DMS79 (cell line): ENCODE measurements at regions not wholly inside any gene's neighbourhood (a gene's known extent, or its start where the extent isn't known, plus 50 kb on each side); places are given as distances from the start of the nearest gene placed in this dataset.
A peak's percentile ranks its signal among the peaks of the same experiment; 100 is the strongest.

Experiments
- DNase-seq: peaks from one replicate; lab custom pipeline; 2025; lab: John Stamatoyannopoulos, UW

DNA sequence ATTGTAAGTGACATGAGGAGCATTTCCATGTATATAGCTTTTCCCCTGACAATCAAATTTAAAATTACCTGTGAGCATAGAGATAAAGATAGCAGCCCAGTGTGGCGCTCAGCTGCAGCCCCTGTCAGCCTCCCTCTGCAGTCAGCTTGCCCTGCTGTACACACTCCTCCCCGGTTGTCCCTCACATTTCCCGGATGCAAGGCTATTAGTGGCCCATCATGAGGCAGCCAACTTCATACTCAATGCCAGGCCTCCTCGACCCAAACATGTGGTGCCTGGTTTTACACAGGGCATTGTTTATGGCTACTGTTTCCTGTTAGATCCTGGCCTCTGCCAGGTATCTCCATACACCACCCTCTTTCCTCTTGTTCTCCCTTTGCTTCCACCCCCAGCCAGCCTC, 116.1 kb upstream of the SH3BP4 start:
- DNase-seq, result no peak

DNA sequence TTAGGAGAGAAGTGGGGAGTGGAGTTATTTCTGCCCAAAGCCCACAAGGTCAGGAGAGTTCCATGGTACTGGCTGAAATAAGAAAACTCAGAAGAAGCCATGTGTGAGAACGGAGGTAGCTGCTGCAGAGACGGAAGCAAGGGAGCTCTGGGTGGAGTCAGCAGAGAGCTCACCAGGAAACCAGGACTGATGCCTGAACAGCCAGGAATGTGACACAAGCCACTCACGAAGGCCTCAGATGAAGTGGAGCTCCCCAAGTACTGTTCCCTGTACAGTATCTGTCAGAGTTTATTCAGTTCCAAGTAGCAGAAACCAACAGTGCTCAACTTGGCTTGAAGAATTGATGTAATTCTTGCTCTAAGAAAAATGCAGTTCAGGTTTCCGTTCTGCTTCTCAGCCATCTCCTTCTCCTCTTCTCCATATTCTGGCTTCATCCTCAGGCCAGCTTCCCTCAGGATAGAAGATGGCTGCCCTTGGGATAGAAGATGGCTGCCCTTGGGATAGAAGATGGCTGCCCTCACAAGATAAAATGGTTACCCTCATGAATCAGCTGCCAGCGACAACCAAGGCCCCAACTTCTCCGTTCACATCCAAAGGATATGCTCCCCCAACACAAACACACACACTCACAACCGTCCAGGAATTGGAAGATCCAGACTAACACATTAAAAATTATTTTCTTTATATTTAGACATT, 117.4 kb upstream of the SH3BP4 start:
- DNase-seq, result no peak

DNA sequence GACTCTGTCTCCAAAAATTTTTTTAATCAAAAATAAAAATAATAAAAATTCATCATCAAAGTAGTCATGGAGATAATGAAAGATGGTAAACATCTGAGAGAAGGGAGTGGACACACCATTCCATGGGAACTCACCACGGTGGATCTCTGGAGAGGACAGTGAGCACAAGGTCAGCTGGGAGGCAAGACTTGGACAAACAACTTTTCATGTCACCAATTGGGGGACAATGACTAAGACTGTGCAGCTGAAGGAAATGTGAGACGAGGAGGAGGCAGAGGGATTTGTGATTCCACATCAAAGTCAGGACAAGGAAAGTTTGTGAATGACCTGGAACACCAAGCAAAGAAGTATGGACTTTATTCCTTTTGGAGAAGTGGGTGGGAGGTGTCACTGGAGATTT, 121.0 kb upstream of the SH3BP4 start:
- no peak for DNase-seq

DNA sequence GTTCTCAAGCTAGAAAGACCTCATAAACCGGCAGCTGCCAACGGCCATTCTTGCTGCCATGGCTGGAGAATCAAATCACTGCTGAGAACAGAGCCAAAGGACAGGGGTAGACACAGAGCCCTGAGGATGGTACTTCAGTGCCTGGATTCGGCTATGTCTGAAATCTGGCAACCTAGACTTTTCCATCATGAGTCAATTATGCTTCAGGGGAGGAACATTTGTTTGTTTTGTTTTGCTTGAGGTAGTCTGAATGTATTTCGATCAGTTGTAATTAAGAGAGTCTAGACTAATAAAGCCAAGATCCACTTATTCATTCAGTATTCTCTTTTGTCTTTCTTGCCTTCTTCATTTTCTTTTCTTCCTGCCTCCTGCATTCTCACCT, 122.8 kb upstream of the SH3BP4 start:
- peak; percentile 81 for DNase-seq

DNA sequence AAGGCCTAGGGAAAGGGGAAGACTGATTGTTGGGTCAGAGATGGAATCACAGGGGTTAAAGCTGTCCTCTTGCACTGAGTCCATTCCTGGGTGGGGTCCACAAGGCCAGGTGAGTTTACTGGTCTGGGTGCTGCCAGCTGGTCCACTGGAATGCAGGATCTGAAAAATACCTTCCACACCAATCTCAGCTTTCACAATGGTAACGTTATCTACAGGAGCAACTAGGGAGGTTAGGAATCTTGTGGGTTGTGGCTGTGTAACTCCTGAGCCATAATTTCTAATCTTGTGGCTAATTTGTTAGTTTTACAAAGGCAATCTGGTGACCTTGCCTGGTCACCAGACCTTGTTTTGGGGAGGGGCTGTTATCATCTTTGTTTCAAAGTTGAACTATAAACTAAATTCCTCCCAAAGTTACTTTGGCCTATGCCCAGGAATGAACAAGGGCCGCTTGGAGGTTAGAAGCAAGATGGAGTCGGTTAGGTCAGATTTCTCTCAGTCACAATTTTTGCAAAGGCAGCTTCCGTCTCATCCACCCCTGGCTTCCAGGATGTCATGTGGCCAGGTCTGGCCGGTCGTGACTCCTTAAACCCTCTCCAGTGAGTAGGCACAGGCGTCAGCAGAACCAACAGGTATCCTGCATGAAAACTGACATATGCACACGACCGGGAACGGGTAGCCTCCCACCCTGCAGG, 123.3 kb upstream of the SH3BP4 start:
- no peak for DNase-seq

DNA sequence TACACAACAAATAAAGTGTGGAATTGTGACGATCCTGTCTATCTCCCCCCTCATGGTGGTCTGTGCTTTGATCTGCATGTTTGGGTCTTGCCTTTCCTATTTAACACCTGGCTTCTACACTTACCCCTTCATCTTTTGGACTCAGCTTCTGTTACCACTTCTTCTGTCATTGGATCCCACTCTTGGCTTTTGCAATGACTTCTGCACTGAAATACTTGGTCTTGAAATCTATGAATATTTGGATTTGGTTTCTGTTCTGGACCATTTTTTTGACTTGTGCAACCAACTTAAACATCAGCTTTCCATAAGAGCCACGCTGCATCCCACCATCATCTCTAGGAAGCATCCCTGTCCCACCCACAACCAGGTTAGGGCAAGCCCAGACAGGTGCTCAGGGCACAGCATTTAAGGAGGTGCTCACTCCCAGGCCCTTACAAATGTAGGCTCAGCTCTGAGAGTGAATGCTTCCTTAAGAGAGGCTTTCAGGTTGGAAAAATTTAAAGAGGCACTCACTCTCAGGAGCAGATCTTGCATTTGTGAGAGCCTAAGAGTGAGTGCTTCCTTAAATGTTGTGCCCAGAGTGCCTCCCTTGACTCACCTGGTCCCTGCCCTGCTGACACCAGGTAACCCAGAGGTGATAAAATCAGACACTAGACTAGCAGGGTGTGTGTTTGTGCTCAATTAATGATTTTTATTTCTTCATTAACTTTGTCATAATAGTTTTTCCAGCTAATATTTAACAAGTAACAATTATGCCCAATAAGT, 124.5 kb upstream of the SH3BP4 start:
- peak; percentile 80 for DNase-seq

DNA sequence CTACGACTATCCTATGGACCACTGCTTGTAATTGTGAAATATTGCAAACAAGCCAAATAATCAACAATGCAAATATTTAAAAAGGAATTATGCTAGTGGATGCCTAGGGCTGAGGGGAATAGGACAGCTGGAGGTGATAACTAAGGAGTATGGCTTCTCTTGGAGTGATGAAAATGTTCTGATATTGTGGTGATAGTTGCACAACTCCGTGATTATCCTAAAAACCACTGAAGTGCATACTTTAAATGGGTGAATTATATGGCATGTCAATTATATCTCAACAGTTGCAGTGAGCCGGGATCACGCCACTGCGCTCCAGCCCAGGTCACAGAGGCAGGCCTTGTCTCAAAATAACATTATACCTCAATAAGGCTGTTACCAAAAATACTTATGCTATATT, 125.1 kb upstream of the SH3BP4 start:
- no peak for DNase-seq

DNA sequence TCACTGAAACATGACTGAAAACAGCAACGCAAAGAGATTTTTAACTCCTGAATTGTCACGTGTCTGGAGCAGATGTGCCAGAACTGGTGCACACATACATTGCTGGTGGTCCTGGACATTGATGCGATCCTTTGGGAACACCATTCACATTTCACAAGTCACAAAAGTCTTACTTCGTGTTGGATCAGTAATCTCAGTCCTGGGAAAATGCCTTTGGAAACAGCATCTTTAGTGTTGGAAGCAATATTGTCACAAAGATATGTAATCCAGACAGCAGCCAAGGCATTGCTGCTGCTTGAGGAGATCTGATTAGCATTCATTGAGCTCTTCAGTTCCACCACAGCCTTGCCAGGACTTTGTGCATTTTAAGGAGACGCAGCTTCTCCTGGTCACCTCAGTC, 126.2 kb upstream of the SH3BP4 start:
- DNase-seq, result no peak

DNA sequence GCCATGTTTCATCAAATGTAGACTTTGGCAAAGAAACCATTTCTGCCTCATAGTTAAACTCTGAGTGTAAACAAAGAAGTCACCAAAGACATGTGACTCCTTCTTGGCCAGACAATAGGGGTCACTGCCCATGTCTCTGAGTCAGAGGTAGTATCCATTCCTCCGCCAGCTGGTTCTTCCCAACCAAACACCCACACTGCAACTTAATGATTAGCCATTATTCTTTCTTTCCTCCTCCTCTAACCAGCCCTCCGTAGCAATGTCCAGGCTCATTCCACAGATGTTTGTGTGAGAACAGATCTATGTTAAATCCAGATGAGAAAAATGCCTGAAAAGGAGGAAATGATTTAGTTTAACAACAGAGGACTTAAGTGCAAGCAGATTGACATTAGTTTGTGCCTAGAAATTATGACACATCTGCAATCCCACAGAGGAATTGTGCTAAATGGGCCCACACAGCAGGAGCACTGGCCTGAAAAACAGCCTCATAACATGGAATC, 127.9 kb upstream of the SH3BP4 start:
- DNase-seq, result no peak

DNA sequence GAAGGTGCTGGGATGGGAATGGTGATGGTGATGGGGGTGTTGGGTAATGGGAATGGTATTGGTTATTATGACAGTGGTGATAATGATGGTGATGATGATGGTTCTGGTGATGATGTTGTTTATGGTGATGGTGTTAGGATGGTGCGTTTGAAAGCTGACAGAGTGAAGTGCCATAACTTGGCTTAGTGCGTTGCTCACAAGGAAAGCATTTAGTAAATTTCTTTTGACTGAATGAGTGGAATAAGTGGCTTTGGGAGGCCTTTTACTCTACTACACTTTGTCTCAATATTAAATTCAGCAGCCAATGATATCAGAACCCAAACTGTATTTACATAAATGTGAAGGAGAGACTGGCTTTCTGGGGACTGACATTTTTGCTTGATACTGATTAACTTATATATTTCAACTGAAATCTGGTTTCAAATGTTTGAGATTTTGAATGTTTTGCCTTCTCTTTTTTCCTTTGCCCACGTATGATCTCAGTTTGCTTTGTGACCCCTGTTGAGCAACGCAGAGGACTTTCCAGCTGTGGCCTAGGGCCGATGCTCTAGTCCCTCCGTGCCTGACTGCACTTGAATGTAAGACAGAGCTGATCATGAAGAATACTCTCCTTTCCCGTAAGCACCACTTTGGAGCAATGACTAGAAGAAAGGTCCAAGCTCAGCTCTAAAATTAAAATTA, 128.5 kb upstream of the SH3BP4 start:
- DNase-seq, result no peak

DNA sequence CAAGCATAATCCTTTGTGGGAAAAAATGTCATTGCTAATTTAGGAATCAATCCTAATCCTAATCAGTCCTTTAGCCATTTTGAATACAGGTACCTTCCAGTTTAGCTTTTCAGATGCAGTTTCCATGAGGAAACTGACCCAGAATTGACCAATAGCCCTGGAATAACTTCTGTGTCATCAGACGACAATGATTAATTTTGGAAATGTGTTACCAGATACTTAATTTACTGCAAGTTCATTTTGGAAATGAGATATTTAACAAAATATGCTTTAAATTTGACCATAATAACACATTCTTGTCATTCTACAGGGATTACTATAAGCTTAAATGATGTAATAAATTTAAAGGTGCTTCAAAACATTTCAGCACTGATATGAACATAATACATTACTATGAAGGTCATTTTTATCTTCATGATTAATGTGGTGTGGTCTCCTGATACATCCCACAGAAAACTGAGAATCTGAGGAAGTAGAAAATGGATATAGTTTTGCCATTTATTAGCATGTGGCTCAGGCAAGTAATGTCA, 129.8 kb upstream of the SH3BP4 start:
- DNase-seq, result no peak

DNA sequence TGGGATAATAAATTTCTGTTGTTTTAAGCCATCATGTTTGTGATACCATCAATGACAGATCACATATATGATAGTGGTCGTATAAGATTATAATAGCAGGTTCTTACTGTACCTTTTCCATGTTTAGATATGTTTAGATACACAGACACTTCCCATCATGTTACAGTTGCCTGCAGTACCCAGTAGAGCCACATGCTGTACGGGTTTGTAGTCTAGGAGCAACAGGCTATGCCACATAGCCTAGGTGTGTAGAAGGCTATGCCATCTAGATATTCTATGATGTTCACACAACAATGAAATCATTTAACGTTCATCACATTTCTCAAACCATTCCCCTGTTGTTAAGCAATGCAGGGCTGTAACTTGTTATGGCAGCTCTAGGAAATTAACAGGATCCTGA, 132.9 kb upstream of the SH3BP4 start:
- no peak for DNase-seq

DNA sequence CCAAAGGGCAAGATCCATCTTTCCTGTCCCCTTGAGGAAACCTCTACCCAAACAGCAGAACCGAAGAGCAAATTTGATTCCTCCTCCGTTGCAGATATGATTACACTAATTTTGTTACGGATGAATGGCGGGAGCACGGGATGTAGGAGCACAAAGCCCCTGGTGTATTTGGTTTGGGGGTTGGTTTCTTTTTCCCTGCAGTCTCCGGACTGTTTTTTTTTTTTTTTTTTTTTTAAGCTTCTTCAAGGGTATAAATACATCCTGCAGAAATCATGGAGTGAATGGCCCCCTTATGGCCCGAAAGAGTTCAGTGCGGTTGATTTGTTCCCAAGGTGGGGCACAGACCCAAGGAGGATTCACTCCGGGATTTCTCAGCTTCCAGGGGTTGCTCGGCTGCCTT, 135.3 kb upstream of the SH3BP4 start:
- no peak for DNase-seq

DNA sequence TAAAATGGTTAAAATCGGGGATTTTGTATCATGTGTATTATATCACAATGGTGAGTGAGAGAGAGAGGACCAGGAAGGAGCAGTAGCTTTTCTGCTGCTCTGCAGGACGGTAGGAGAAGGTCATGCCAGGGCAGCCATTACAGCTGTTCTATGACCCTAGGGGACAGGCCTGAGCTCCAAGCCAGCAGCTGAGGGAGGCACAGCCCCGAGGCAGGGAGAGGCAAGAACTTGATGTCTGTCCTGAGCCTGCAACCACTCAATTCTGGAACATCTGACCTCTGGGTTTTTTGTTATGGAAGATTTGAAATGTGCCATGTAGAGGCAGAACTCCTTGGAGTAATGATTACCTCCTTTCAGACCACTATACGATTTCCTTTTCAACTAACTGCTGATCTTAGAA, 135.8 kb upstream of the SH3BP4 start:
- DNase-seq, result no peak

DNA sequence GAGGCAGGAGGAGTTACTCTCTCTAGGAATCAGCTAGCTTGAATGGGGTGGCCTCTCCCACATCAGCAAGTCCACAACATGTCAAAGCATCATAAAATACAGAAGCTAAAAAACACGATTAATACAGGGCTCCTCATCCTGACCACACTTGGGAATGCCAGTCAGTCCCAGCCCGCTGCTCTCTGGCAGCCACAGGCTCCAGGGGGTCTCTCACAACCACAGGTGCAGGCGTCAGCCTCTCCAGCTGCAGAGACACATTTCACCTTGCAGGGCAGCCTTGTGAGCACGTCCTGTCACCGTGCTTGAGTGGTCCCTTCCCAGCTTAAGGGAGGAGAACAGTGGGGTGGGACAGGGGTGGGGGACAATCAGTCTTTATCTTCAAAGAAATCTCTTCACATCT, 137.4 kb upstream of the SH3BP4 start:
- no peak for DNase-seq

DNA sequence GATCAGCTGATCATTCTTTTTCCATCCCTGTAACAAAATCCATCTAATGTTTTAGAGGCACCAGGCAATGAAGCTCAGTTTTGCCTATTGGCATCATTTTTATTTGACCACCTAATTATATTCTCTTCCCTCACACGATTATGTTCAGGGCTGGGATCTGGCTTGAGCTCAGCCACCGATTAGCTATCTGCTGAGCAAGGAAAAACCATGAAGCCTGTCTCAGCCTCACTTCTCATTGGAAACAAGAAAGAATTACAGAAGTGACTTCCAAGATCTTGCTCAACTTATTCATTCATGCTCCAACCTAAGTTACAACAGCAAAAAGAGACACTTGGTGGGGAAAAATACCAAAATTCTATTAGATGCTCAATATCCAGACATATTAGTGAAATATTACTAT, 139.0 kb upstream of the SH3BP4 start:
- no peak for DNase-seq

DNA sequence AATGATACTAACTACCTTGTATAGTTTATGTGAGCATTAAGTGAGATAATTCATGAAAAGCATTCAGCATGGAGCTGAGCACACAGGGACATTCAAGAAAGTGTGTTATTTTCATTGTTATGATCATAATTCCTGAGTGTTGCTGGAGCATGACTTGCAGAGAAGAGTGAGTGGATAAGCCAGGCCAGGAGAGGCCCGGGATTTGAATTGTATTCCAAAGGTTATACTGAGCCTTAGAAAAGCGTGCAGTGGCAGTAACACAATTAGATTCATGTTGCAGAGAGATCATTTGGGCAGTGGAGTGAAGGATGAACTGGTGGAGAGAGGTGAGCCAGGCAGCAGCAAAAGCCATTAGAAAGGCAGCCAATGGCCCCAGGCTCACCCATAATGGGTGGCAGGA, 142.9 kb upstream of the SH3BP4 start:
- no peak for DNase-seq

DNA sequence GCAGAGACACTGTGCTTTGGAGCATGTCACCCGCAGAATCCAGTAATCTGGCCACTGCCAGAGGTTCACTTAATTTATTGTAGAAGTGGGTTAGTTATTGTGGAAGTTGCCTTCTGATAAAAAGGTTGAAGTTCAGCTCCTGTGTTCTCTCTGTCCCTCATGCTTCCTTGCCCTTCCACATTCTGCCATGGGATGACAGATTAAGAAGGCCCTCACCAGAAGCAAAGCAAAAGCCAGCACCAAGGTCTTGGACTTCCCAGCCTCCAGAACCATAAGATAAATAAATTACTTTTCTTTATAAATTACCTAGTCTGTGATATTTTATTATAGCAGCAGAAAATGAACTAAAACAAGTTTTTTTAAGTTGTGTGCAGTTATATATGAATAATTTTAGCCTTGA, 145.0 kb upstream of the SH3BP4 start:
- no peak for DNase-seq

DNA sequence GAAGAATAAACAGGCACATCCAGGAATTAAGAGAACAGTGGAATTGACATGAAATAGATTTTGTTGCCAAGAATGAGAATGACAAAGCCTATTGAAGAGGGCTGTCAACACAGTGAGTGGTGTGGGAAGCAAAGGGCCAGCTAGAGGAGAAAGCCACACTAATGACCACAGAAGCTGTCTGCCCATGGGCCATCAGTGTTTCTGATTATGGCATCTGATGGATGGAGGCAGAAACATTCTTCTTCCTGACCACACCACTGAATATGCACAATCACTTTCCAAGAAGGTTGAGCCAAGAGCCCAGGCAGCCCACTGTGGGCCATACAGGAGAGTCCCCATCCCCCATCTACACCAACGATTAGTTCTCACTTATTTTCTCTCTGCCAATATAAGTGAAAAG, 146.0 kb upstream of the SH3BP4 start:
- DNase-seq, result no peak

DNA sequence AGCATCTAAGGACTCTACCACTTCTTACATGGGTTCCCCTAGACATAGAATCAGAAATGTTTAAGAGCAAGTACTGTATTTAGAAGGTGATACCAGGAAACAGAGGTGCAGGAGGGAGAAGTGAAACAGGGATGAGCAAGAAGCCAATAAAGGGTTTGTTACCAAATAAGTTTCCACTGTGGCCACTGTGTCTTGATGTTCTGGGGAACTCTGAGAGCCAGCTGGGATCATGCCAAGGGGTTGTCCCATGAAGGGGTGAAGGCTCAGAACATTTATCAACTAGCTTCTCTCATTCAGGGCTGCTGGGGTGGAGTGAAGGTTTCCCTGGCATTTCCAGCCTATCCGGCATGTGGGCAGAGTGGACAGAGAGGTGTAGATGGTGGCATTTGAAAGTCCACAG, 147.1 kb upstream of the SH3BP4 start:
- no peak for DNase-seq

DNA sequence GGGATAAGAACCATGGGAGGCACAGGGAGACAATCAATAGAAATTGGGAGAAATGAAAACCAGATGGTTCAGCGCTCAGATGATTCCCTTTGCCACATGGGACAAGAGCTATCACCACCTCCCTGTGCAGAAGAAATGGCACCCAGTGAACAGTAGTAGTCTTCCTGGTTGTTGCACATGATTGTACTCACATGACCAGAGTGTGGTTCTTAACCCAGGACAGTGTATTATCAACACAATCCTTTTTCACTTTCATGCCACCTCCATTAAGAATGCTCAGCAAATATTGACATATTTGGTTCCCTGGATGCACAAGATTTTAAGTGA, 149.0 kb upstream of the SH3BP4 start:
- no peak for DNase-seq

DNA sequence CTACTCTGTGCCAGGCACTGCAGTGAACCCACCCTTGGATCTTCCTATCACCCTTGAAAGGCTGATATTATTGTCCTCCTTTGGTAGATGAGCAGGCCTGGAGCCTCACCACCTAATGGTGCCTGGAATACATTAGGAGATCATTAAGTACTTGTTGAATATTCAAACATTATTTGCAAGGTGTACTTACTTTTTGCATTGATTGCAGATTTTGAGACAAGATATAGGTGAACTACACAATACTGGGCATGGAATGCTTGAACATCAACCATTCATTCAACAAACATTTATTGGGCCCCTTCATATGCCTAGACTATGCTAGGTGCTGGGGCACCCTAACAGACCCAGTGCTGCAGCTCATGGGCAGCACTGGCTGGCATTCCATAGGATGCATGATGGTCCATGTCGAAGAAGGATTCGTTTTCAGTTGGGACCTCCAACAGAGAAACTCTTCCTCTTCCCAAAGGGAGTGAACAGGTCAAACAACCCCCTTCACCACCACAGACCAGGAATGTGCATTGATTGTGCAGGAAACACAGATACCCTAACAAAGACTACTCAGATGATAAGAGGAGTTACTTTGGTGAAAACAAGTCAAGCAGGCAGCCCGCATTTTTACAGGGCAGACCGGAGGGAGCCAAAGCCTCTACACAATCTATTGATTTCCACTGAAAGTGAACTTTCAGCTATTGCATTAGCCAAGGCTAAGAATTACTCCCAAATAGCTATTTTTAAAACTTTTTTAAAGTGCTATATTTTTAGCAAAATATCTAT, 149.6 kb upstream of the SH3BP4 start:
- DNase-seq, result no peak
